Prostate gland (tissue), 2 donors: ENCODE measurements at regions not wholly inside any gene's neighbourhood (a gene's known extent, or its start where the extent isn't known, plus 50 kb on each side); places are given as distances from the start of the nearest gene placed in this dataset.

Experiments used
- CTCF ChIP-seq, 4 experiments: fragments of 200-600 bp in 2 of 4; fragments of 450-650 bp in 2 of 4; sonication (generic) in 2 of 4; IDR thresholded peaks; 1 replicate in 3 of 4; 2 replicates in 1 of 4; pipeline ENCODE4 v1.5.1; 2016 to 2019; ENCODE audit warnings: antibody characterized with exemption in 4 of 4, mild to moderate bottlenecking in 2 of 4, moderate library complexity in 2 of 4
- POLR2AphosphoS5 ChIP-seq: sonication (generic); formaldehyde crosslinking; IDR thresholded peaks from one replicate; pipeline ENCODE4 v1.6.1; 2017; ENCODE audit warnings: antibody characterized with exemption

GRCh38 chr9:94030318-94031179 is 53.7 kb upstream of the PTPDC1 start:
- TF ChIP-seq CTCF (IDR thresholded peaks at IDR 0.05) (peak in 1 of 4 experiments; percentile 6), POLR2AphosphoS5 (peak; percentile 87)
